OCI-LY3 (cell line): ENCODE measurements at regions not wholly inside any gene's neighbourhood (a gene's known extent, or its start where the extent isn't known, plus 50 kb on each side); places are given as distances from the start of the nearest gene placed in this dataset.

Experiments used
- CTCF ChIP-seq: fragments of 200-600, 300-600 bp; sonication (generic); IDR thresholded peaks from 2 replicates; pipeline ENCODE4 v1.5.1; 2014; ENCODE audit warnings: antibody characterized with exemption, low read length, low read depth
- EZH2phosphoT487 ChIP-seq: fragments of 200-600 bp; shearing (Covaris generic); IDR thresholded peaks from 2 replicates; pipeline ENCODE4 v1.6.1; 2018; ENCODE audit warnings: antibody characterized with exemption, mixed run types, low read depth

- TF ChIP-seq CTCF (no peak), EZH2phosphoT487 (no peak)
These were observed 164.1 kb upstream of the SYNDIG1 start for GRCh38 chr20:24305371-24305770.
